WTC11 (cell line): ENCODE measurements at regions not wholly inside any gene's neighbourhood (a gene's known extent, or its start where the extent isn't known, plus 50 kb on each side); places are given as distances from the start of the nearest gene placed in this dataset.
"Not testable (repeated sequence)": the region's sequence is repeated elsewhere in the genome, so short reads cannot be mapped to it uniquely, and the experiment has no call there.

Experiments used
- CTCF ChIP-seq: fragments of 200-600 bp; IDR thresholded peaks from 2 replicates; pipeline ENCODE4 v1.8.0; 2022; ENCODE audit warnings: antibody characterized with exemption
- ZNF219 ChIP-seq: sonication (generic); formaldehyde crosslinking; IDR thresholded peaks from 2 replicates; pipeline ENCODE4 v1.8.0; 2023; ENCODE audit warnings: missing genetic modification reagents, mild to moderate bottlenecking, borderline replicate concordance

GRCh38 chr7:150141525-150142345 lies 181.4 kb upstream of the LRRC61 start:
- TF ChIP-seq ZNF219, CTCF: not testable (repeated sequence)
